Epithelial cell of esophagus (primary cell): ENCODE measurements at regions not wholly inside any gene's neighbourhood (a gene's known extent, or its start where the extent isn't known, plus 50 kb on each side); places are given as distances from the start of the nearest gene placed in this dataset.
A peak's percentile ranks its signal among the peaks of the same experiment; 100 is the strongest.
"Not testable (repeated sequence)": the region's sequence is repeated elsewhere in the genome, so short reads cannot be mapped to it uniquely, and the experiment has no call there.

ENCODE experiments used
- DNase-seq: peaks from one replicate; pipeline ENCODE4 v3.0.0; 2010; ENCODE audit warnings: low read depth
- H3K4me3 ChIP-seq: 2 replicates; pipeline ENCODE4 v1.5.1; 2011; ENCODE audit warnings: mild to moderate bottlenecking, low read length, control low read depth
- CTCF ChIP-seq: IDR thresholded peaks from 2 replicates; pipeline ENCODE4 v1.5.1; 2011; ENCODE audit warnings: low read depth, mild to moderate bottlenecking, low read length, control low read depth, inconsistent platforms; ENCODE audit not compliant: insufficient read depth; ENCODE audit errors: missing control alignments

- no peak overlapping the region for H3K4me3 ChIP-seq
- DNase-seq, result no peak
- no peak for TF ChIP-seq CTCF
Observed at GRCh38 chr1:95888941-95889390, 655.0 kb downstream of the RWDD3 start.

- no peak for TF ChIP-seq CTCF
- no peak for DNase-seq
- no peak overlapping the region for H3K4me3 ChIP-seq
Observed at GRCh38 chr1:95889400-95889799, 655.4 kb downstream of the RWDD3 start.

- no peak for TF ChIP-seq CTCF
- H3K4me3 ChIP-seq, result no peak overlapping the region
- no peak for DNase-seq
Observed at GRCh38 chr1:95893921-95894320, 659.9 kb downstream of the RWDD3 start.

GRCh38 chr1:95903060-95903459 is 669.0 kb downstream of the RWDD3 start:
- no peak overlapping the region for H3K4me3 ChIP-seq
- DNase-seq, result peak; percentile 77
- no peak for TF ChIP-seq CTCF

- TF ChIP-seq CTCF, result no peak
- no peak for DNase-seq
- H3K4me3 ChIP-seq, result no peak overlapping the region
Observed at GRCh38 chr1:95905818-95906395, 671.9 kb downstream of the RWDD3 start.

- peak; percentile 5 for DNase-seq
- H3K4me3 ChIP-seq, result not testable (repeated sequence)
Observed at GRCh38 chr1:95911739-95912138, 677.7 kb downstream of the RWDD3 start.

- TF ChIP-seq CTCF, result peak; percentile 50
- no peak overlapping the region for H3K4me3 ChIP-seq
- peak; percentile 14 for DNase-seq
Observed at GRCh38 chr1:95916616-95917015, 682.6 kb downstream of the RWDD3 start.
